ENCODE measurements at regions not wholly inside any gene's neighbourhood (a gene's known extent, or its start where the extent isn't known, plus 50 kb on each side); places are given as distances from the start of the nearest gene placed in this dataset.

DNA sequence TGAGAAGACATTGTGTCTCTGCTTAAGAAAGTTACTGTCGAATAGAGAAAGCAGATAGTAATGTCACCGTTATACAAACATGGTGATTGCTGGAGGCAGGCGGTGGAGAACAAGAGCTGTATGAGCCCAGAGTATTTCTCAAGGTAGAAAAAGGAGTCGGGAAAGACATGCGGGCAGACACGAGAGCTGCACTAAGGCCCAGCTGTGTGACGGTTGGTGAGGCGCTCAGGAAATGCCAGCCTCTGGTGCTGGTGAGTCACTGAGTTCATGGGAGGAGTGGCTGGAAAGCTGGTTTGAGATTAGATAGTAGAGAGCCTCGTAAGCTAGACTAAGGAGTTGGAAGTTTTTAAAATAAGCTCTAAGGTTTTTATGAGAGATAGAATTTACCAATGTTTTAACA lies 390.9 kb upstream of the TRIB2 start:
- no peak overlapping the region for H3K4me3 Mint-ChIP-seq
- Histone ChIP-seq H3K27me3 (replicated peaks in 1 of 4; ENCODE audit: control extremely low read depth in 1 of 4, control insufficient read depth in 3 of 4, insufficient read depth in 4 of 4, low read length in 3 of 4) (no peaks in the 10 kb centered on the region), H3K27ac (ENCODE audit: low read length in 2 of 2) (no peak overlapping the region), H3K79me2 (ENCODE audit: control insufficient read depth, insufficient read depth, low read length) (no peaks in the 10 kb centered on the region), H3K36me3 (replicated peaks in 1 of 2; ENCODE audit: control extremely low read depth in 1 of 2, control insufficient read depth in 1 of 2, extremely low read depth in 1 of 2, insufficient read depth in 2 of 2, low read length in 1 of 2) (no peaks in the 10 kb centered on the region), H3K4me3 (ENCODE audit: control extremely low read depth in 1 of 5, extremely low read depth in 1 of 5, insufficient read depth in 1 of 5, low read depth in 2 of 5, low read length in 4 of 5) (no peak overlapping the region), H3K9me3 (ENCODE audit: control extremely low read depth in 1 of 3, control insufficient read depth in 2 of 3, insufficient read depth in 1 of 3, low read length in 2 of 3) (peaks cover 0 to 3% (median 0%) of the 10 kb centered on the region in 3 donors), H3K9ac (ENCODE audit: low read length) (no peak overlapping the region), H3K4me1 (ENCODE audit: control insufficient read depth in 2 of 2, insufficient read depth in 2 of 2, low read length in 2 of 2) (peaks cover 16 to 24% of the 10 kb centered on the region in 2 donors), H4K20me1 (ENCODE audit: control insufficient read depth, insufficient read depth, low read length, poor library complexity, severe bottlenecking) (no peaks in the 10 kb centered on the region), H2AFZ (ENCODE audit: insufficient read depth, low read depth, low read length, poor library complexity, severe bottlenecking) (no peak overlapping the region), H3K4me2 (replicated peaks; ENCODE audit: low read depth, low read length, poor library complexity, severe bottlenecking) (no peak overlapping the region)
- WGBS (ENCODE audit: insufficient coverage) = 90% methylated on average over 8 of the region's 9 CpGs
- ChIA-PET POLR2A (no interaction called here), CTCF (interaction anchor here (0.6 to 2.9 kb wide), 5 partner anchors 14 to 519 kb away, joined by 3 to 14 read pairs (median 4); no protein-coding TSS in a partner anchor)
- ATAC-seq (ENCODE audit: low read depth) = no peak
- H3K27me3 Mint-ChIP-seq = no peaks in the 10 kb centered on the region
- H3K9me3 Mint-ChIP-seq (ENCODE audit: insufficient read depth) = no peaks in the 10 kb centered on the region
- peaks cover 27% of the 10 kb centered on the region for H3K4me1 Mint-ChIP-seq
- TF ChIP-seq EZH2 (IDR thresholded peaks at IDR 0.05; ENCODE audit: borderline replicate concordance, insufficient read depth, low read depth, low read length, poor library complexity, severe bottlenecking) = no peak
- TF ChIP-seq CTCF (IDR thresholded peaks at IDR 0.05) = no peak
- intact Hi-C loops (cut with micrococcal nuclease) = loop anchor here (1.0 to 2.0 kb wide), 2 partner anchors 463 to 497 kb away; no protein-coding TSS in a partner anchor
- no peak overlapping the region for H3K27ac Mint-ChIP-seq
- DNase-seq = no peak

- no peak overlapping the region for H3K27ac ChIP-seq (ENCODE audit: low read length in 2 of 2)
- Mint-ChIP-seq H3K4me3 (peak overlapping the region; percentile 12), H3K4me1 (peaks cover 24% of the 10 kb centered on the region), H3K27me3 (no peaks in the 10 kb centered on the region), H3K27ac (peak overlapping the region; percentile 17), H3K9me3 (ENCODE audit: insufficient read depth) (no peaks in the 10 kb centered on the region)
- DNase-seq = peak; percentile 53
- ATAC-seq (ENCODE audit: low read depth) = peak; percentile 33
- no peak overlapping the region for H3K4me3 ChIP-seq (ENCODE audit: control extremely low read depth in 1 of 5, extremely low read depth in 1 of 5, insufficient read depth in 1 of 5, low read depth in 2 of 5, low read length in 4 of 5)
- no peaks in the 10 kb centered on the region for H3K27me3 ChIP-seq (replicated peaks in 1 of 4; ENCODE audit: control extremely low read depth in 1 of 4, control insufficient read depth in 3 of 4, insufficient read depth in 4 of 4, low read length in 3 of 4)
- H3K9ac ChIP-seq (ENCODE audit: low read length) = no peak overlapping the region
- H3K4me2 ChIP-seq (replicated peaks; ENCODE audit: low read depth, low read length, poor library complexity, severe bottlenecking) = peak overlapping the region; percentile 28
- 69% methylated on average over 9 of the region's 12 CpGs for WGBS (ENCODE audit: insufficient coverage)
- TF ChIP-seq EZH2 (IDR thresholded peaks at IDR 0.05; ENCODE audit: borderline replicate concordance, insufficient read depth, low read depth, low read length, poor library complexity, severe bottlenecking) (no peak), CTCF (IDR thresholded peaks at IDR 0.05) (peak; percentile 29)
- intact Hi-C loops (cut with micrococcal nuclease) = loop anchor here (1.0 to 2.0 kb wide), 2 partner anchors 464 to 497 kb away; no protein-coding TSS in a partner anchor
- H3K4me1 ChIP-seq (ENCODE audit: control insufficient read depth in 2 of 2, insufficient read depth in 2 of 2, low read length in 2 of 2) = peaks cover 14 to 20% of the 10 kb centered on the region in 2 donors
- H3K9me3 ChIP-seq (ENCODE audit: control extremely low read depth in 1 of 3, control insufficient read depth in 2 of 3, insufficient read depth in 1 of 3, low read length in 2 of 3) = peaks cover 0 to 2% (median 0%) of the 10 kb centered on the region in 3 donors
- no peaks in the 10 kb centered on the region for H4K20me1 ChIP-seq (ENCODE audit: control insufficient read depth, insufficient read depth, low read length, poor library complexity, severe bottlenecking)
- POLR2A ChIA-PET = no interaction called here
- H2AFZ ChIP-seq (ENCODE audit: insufficient read depth, low read depth, low read length, poor library complexity, severe bottlenecking) = peak overlapping the region; percentile 30
- H3K36me3 ChIP-seq (replicated peaks in 1 of 2; ENCODE audit: control extremely low read depth in 1 of 2, control insufficient read depth in 1 of 2, extremely low read depth in 1 of 2, insufficient read depth in 2 of 2, low read length in 1 of 2) = no peaks in the 10 kb centered on the region
- CTCF ChIA-PET = interaction anchor here (0.6 to 4.0 kb wide), 13 partner anchors 8 to 604 kb away, joined by 3 to 16 read pairs (median 3); partner anchors contain the start of gene TRIB2
- no peaks in the 10 kb centered on the region for H3K79me2 ChIP-seq (ENCODE audit: control insufficient read depth, insufficient read depth, low read length)
These were observed 390.1 kb upstream of the TRIB2 start for GRCh38 chr2:12326449-12327190.

Measured in B cell (primary cell).